HG03139 (cell line): ENCODE measurements at regions not wholly inside any gene's neighbourhood (a gene's known extent, or its start where the extent isn't known, plus 50 kb on each side); places are given as distances from the start of the nearest gene placed in this dataset.
"Not testable (repeated sequence)": the region's sequence is repeated elsewhere in the genome, so short reads cannot be mapped to it uniquely, and the experiment has no call there.

Experiments
- ATAC-seq: cut with Tn5 transposase; IDR thresholded peaks from one replicate; pipeline ENCODE4 v1.9.1; 2021; ENCODE audit not compliant: unreplicated experiment

DNA sequence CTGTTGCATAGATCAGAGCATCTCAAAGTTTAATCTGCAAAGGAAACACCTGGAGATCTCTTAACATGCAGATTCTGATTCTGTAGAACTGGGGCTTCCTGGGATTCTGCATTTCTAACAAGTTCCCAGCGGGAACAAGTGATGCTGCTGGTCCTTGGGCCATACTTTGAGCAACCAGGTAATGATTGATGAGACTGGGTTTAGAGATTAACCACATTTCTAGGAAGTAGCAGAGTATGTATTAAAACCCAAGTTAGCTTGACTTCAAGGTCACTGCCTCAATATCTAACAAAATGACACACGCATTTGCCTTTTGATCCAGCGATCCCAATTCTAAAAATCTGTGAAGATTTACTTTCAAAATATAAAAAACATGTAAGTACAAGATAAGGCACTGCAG, 83.0 kb upstream of the DTNBP1 start:
- ATAC-seq = no peak

DNA sequence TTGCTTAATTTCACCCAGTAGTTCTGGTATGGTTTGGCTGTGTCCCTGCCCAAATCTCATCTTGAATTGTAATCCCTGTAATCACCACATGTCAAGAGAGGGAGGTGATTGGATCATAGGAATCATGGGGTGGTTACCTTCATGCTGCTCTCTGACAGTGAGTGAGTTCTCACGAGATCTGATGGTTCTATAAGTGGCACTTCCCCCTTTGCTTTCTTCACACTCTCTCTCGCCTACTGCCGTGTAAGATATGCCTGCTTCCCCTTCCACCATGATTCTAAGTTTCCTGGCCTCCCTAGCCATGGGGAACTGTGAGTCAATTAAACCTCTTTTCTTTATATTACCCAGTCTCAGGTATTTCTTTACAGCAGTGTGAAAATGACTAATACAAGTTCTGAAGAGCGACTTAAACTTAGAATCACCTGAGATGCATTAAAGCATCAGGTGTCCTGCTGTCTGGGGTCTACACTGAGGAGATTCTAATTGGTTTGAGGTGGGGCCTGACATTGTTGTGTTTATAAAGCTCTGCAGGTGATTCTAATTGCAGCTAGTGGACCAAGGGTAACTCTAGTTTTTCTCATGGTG, 82.1 kb upstream of the DTNBP1 start:
- ATAC-seq = no peak

DNA sequence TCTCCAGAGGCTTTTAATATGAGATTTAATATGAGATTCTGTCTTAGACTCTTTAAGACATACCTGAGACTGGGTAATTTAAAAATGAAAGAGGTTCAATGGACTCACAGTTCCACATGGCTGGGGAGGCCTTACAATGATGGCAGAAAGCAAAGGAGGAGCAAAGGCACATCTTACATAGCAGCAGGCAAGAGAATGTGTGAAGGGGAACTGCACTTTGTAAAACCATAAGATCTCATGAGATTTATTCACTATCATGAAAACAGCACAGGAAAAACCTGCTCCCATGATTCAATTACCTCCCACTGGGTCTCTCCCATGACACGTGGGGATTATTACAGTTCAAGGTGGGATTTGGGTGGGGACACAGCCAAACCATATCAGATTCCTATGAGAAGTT, 79.2 kb upstream of the DTNBP1 start:
- ATAC-seq = not testable (repeated sequence)

DNA sequence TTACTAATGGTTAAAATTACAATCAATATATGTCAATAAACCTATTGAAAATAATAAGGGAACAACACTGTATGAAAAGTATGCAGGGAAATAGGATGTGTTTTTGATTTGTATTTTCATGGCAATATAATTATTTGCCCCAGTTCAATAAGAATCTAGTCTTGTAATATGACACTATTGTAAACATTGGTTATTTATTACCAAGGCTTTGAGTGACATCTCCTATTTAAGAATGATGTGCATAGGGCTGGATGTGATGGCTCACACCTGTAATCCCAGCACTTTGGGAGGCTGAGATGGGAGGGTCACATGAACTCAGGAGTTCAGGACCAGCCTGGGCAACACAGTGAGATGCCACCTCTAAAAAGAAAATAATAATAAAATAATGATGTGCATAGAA, 78.6 kb upstream of the DTNBP1 start:
- ATAC-seq = no peak

DNA sequence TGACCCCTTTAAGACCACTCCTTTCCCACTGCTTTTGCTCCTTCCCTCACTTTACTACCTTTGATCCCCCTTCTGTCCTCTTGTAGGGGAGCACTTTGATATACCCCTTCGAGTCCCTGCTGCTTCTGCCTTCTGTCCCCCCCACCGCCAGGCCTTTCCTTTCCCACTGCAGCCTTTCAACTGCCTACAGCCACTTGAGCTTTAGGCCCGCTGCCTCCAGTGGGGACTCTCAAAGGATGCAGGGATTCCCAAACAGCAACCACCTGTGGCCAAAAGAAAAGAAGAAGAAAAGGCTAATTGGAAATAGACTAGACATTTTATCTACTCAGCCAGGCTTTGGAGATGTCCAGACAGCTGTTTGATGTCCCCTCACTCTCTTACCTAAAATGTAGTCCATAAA, 77.0 kb upstream of the DTNBP1 start:
- no peak for ATAC-seq

DNA sequence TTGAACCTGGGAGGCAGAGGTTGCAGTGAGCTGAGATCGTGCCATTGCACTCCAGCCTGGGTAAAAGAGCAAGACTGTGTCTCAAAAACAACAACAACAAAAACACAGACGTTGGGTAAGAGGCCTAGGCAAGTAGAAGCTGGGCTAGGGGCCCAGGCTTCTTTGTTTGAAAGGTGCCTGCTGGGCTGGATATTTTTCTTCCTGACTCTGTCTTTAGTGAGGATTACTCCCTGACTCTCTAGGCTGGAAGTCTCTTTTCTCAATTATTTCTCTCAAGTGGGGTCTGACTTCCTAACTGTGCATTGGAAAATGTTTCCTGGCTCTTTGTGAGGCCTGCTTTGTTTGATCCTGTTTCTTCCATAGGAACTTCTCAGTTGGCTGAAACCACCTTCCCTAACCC, 76.5 kb upstream of the DTNBP1 start:
- no peak for ATAC-seq

DNA sequence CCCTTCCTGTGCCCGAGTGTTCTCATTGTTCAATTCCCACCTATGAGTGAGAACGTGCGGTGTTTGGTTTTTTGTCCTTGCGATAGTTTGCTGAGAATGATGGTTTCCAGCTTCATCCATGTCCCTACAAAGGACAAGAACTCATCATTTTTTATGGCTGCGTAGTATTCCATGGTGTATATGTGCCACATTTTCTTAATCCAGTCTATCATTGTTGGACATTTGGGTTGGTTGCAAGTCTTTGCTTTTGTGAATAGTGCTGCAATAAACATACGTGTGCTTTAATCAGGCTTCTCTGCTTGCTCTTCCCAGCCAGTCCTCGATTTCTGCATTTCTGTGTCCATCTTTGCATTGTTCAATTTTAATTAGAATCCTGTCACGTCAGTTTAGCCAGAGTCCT, 75.4 kb upstream of the DTNBP1 start:
- not testable (repeated sequence) for ATAC-seq

DNA sequence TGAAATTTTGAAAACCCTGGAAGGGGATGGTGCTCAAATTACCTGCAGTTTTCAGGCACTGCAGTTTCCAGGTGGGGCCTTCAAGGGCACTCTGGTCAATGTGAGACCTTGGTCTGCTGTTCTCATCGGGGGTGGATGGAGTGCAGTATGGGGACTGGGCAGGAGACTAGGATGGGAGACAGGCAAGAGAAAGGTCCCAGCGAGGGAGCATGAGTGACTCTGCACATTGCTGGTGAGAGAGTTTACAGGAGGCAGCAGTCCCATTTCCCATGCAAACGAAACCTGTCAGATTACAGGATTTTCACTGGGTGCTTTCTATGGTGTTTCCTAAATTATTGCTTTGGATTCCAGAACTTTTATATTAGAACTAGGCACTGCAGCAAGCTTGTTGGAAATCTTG, 73.5 kb upstream of the DTNBP1 start:
- no peak for ATAC-seq

DNA sequence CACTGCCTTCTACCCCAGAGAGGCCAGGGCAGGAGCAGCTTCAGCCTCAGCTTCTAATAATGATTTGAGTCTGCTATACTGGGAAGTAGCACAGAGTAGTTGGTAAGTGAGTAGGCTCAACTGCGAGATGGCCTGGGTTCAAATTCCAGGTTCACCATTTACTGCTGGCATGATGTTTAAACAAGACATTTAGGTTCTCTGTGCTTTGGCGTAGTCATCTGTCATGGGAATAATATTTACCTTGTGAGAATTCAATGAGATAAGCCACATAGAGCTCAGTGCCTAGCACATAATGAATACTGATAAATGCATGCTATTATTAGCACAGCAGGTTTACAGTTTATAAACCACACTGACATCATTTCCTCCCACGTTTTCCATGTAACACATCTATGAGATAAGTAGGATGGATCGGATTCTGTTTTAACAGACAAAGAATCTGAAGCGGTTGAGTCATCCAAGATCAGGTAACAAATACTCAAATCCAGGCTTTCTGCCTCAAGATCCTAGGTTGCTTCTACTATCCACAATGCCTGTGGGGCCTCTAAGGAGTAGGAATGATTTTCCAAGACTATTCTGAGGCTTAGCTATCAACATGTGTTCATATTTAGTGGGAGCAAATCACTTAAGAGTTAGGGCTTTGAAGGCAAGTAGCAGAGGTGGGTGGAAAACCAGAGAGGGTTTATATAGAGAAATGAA, 72.9 kb upstream of the DTNBP1 start:
- no peak for ATAC-seq

DNA sequence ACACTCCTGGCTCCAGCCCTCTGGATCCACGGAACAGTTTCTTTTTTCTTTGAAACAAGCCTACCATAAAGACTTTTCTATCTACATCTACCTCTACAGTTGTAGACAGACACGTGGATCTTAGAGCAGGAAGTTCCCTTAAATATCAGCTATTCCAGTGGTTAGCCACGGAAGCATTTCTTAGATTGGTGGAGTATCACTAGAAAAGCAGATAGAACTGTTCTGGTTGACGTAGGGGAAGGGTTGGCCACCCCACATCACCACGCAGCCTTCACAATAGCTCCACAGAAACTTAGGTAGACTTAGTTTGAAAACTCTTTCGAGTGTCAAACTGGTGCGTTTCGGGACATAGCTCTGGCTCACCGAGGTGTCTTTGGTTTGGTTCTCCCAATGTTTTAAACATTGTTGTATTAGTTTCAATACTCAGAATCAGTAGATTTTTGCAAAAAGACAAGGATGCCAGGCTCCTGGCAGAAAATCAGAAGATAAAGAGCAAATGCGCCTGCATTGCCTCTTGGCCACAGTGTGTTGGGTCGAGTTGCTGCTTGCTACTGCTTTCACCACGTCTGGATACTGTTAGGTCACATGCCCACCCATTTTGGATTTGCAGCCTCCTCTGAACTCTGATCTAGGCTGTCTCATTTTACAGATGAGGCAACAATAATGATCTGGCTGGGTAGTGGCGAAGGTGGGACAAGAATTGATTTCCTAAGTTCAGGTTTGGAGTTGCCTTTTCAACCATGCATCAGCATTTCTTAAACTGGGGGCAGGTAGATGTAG, 71.5 kb upstream of the DTNBP1 start:
- no peak for ATAC-seq

DNA sequence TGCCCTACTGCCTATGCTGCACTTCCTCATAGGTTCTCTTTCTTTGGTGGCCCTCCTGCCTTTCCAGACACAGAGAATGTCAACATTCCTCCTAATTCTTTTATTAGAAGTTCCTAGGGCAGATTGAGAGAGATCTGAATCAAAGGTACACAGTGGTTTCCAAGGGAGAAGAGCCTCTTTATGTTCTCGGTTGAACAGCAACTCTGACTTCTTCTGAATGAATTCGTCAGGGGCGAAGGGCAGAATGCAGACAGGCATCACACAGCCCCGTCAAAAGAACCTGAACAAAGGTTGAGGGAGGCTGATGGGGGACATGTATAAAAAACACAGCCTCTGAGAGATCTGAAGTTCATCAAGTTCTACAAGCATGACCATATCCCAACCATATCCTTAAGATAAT, 68.1 kb upstream of the DTNBP1 start:
- ATAC-seq = no peak

DNA sequence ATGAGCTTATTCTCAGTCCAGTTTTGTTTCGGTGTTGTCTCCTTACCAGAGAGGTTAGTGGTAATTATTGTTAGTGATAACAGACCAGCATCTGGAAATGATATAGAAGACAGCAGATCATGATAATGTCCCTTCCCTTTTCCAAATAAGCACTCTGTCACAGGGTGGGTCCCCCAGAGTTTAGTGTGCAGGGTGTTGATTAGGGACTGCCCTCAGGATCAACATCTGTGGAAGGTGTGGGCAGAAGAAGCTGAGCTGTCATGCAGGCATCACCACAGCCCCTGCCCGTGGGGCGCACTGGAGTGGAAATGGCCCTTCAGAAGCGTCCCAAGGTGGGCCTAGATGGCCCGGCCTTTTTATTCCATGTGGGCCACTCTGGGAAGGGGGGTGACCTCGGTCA, 67.6 kb upstream of the DTNBP1 start:
- ATAC-seq = no peak

DNA sequence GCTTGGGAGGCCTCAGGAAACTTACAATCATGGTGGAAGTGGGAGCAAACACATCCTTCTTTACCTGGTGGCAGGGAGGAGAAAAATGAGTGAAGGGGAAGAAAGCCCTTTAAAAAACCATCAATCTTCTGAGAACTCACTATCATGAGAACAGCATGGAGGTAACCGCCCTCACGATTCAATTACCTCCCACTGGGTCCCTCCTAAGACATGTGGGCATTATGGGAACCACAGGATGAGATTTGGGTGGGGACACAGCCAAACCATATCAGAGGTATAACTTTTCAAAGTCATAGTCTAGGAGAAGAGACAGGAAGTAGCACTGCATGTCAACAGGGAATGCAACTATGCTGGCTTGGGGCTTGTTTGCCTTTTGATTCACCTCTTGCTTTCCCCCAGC, 59.9 kb upstream of the DTNBP1 start:
- no peak for ATAC-seq

DNA sequence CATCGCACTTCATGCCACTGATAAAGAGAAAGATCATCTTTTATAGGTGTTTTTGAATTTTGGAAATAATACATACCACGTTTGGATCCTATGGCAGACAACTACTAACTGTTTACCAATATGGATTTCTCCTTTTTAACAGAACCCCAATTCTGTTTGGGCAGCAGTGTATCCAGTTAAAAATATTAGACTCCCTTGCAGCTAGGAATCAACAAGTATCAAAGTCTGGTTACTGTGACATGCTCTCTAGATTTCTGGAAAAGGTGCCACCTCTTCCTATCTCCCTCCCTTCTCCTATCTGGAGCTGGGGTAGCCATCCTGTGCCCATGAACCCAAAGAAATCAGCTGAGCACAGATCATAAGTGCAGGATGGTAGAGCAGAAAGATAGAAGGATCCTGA, 54.1 kb upstream of the DTNBP1 start:
- ATAC-seq = no peak

DNA sequence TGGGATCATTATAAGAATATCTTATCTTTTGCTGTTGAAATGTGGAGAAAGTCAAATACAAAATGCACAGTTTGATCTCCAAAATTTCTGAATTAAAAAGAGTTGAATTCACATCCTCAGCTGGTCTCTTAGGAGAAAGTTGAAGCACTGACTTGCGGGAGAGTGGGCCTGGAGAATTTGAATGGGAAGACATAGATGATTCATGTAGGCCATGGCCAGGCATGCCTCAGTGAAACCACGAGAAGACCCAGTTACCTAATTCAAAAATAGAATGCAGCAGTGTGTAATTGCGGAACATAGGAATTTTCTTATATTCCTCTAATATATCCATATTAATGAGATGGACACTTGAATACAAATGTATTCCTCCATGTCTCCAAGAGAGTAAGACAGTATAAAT, 53.0 kb upstream of the DTNBP1 start:
- ATAC-seq = no peak

DNA sequence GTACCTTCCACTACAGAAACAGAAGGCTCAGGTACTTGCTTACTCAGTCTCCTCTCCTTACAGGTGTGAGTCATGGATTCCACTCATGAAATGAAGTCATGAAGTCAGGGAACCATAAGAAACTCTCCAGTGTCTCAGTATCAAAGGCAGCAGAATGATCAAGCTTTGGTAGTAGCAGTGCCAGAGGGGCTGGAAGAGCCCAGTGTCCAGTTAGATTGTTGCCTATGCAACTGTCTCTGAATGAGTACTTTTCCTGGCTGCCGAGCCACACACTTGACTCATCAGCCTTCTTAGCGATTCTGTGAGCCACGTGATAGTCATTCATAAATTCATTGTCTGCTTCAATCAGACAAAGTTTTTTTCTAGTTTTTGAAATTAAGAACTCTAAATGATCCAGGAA, 52.2 kb upstream of the DTNBP1 start:
- ATAC-seq = no peak

DNA sequence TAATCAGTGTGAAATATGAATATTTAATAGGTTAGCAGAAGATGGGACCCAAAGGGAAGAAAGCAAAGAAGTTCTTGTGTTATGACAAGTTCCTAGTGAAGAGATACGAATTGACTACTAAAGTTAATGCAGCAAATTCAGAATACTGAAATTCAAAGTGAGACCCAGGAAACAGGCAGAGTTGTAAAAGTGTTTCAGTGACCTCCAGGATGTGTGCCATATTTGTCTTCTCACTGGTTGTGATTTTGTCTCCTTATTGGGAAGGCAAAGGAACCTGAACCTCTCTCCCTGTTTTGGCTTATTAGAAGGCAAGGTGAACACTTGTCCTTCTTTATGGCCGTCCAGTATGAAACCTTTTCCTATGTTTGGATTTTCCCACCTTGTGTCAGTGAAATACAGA, 51.8 kb upstream of the DTNBP1 start:
- ATAC-seq = no peak

DNA sequence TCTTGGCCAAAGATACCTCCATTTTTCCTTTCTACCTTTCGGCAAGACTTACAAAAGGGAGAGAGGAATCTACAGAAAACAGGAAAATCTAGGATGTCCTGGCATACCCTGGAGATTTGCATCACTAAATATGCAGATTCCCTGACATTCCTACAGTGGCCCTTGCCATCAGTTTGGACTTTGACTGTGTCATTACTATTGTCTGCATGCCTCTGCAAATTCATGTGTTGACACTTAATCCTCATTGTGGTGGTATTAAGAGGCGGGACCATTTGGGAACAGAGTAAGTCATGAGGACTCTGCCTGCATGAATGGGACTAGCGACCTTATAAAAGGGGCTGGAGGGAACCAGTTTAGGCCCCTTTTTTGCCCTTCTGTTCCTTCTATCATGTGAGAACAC, 50.5 kb upstream of the DTNBP1 start:
- no peak for ATAC-seq

DNA sequence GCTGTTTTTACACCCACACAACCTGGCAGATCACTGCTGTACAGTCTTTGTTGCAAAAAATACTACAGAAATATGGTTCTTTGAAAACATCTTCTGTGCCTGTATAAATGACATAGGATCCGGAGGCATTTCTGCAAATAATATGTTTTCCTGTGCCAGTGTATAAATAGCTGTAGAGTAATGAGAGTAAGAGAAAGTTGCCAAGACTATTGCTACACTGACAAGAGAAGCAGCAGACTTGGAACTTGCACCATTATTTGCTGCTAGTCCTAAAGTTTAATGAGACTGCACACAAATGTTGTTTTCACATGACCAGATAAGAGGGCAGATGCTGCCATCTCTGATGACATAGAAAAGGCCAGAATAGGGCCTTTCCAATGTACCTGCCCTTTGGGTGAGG, 50.0 kb upstream of the DTNBP1 start:
- ATAC-seq = no peak
